ENCODE measurements at regions not wholly inside any gene's neighbourhood (a gene's known extent, or its start where the extent isn't known, plus 50 kb on each side); places are given as distances from the start of the nearest gene placed in this dataset.
"Not testable (repeated sequence)": the region's sequence is repeated elsewhere in the genome, so short reads cannot be mapped to it uniquely, and the experiment has no call there.

DNA sequence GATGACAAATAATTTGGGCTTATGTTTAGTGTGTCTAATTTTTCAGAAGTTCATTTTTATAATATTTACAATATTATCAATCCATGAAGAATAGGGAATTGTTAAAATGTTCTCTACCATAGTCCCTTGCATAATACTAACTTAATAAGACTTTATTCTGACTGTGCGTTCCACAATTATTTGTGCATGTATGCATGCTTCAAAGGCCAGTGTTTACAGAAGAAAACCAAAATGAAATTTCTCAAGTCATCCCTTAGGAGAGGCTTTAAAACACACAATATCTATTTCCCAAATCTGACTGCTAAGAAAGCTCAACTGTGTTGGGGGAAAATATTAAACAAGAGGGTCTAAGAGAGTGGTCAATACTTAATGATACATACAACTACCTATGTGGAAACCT, 226.3 kb upstream of the ANKRD50 start:
- no peak for DNase-seq

DNA sequence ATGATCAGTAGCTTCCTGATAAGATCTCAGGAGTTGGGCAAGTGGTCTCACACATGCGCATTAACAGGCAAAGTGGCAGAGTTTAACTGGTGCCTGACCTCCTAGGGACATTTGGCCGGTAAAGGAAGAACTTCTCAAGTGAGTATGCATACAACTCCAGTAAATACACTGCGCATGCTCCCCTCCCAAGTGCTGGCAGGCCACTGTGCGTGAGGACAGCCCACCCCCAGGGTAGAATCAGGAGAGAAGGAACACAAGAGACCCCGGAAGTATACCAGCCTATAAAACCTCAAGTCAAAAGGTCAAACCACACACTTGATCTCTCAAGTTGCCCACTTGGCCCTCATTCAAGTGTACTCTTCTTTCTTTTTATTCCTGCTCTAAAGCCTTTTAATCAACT, 225.5 kb upstream of the ANKRD50 start:
- DNase-seq: no peak

DNA sequence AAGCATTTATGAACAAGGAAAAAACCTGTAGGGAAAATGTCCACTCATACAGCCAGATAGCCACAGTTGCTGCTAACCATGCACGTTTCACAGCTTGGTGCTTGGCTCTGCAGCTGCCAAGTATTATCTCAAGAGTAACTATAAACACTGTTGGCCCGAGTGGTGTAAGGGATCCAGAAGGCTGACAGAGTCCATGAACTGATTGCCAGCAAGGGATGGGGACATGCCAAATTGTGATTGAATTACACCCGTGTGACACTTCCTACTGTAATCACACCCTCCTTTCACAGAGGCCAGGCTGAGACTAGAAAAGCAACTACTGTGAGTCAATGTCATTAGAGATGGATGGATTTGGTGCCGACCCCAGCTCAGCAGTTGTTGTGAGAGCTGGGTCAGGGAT, 223.9 kb upstream of the ANKRD50 start:
- DNase-seq: no peak

DNA sequence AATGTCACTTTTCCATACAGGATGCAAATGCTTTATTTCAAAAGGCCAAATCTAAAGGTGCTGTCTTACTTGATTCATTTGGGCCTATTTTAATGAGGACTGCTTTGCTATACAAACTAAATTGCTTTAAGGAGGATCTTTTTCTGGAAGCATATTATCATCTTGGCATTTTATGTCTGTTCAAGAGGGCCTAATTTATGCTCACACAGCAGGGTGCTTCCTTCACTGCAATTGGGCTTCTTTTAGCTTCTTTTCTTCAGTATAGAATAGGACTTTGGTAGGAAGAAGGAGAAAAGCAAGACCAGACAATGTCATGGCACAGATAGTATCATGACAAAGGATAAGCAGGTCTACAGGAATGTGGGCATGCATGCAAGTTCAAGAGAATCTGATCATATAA, 222.4 kb upstream of the ANKRD50 start:
- DNase-seq: no peak

DNA sequence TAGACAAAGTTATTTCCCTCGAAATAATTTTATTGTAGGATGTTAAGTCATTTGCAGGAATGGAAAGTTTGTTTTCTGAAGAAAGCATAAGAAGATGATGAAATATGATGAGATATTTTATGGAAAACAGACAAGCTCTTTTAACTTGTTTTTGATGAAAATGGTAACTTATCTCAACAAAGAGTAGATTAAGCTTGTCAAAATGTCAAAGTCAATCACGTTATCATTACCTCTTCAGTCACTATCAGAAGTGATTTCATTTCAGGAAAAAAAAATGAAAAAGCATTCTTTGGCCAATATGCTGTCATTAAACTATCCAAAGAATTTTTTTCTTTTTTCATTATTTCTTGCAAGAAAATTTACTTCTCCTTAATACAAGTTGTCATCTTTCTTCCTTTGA, 221.0 kb upstream of the ANKRD50 start:
- no peak for DNase-seq

DNA sequence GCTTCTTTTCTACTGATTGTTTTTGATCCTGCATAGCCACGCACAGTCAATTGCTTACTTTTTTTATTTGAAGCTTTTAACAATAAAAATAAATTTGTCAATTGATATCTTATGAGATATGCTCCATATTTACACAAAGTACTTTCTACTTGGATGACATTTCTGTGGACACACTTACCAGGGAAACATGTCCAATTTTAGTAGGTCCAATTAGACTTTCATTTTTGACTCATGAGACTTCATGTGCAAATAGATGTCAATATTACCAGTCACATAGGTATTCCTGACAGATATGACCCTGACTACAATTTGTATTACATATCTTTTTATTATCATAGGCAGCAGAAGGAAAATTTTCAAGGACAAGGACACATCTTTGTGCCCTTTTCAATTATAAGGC, 219.9 kb upstream of the ANKRD50 start:
- no peak for DNase-seq

DNA sequence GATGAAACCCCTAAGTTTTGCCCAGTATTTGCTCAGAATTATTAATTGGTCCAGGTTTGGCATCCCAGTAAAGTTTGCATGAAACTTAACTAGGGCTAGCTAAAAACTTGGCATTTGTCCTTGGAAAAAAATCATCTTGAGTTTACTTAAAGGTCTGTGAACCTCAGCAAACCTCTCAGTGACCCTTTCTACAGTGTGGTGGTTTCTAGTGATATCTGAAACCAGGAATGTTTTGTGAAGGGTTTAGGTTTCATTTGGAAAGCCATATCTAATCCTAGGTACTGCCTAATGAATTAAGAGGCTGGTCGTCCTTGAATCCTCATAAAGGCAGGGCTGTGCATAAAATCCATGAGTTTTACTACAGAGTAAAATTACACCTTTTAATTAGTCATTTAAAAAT, 218.5 kb upstream of the ANKRD50 start:
- no peak for DNase-seq

DNA sequence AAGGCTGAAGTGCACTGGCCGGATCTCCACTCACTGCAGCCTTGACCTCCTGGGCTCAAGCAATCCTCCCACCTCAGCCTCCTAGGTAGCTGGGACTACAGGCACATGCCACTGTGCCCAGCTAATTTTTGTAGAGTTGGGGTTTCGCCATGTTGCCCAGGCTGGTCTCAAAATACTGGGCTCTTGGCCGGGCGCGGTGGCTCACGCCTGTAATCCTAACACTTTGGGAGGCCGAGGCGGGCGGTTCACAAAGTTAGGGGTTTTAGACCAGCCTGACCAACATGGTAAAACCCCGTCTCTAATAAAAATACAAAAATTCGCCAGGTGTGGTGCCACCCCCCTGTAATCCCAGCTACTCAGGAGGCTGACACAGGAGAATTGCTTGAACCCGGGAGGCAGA, 210.2 kb upstream of the ANKRD50 start:
- DNase-seq: not testable (repeated sequence)

DNA sequence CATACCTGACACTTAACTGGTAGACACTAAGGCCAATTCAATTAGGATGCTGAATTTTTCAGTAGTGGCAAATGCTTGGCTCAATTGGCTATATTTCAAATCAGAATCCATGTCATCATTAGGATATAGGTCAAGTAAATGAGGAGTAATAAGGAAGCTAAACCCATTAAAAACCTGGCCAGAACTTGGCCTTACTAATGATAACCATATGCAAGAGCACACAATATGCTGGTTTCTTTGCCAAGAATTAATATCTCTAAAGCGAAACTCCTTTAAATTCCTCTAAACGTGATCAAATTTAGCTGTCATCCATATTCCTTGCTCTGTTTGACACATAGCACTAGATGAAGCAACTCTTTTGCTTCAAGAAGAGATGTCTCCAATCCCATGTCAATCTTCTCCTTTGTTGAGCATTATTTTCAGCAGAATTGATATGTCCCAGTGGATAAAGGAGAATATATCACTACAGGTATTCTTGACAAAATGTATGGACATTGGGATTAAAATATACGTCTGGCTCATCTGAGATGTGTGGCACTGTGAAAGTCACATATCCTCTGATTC, 206.1 kb upstream of the ANKRD50 start:
- no peak for DNase-seq

DNA sequence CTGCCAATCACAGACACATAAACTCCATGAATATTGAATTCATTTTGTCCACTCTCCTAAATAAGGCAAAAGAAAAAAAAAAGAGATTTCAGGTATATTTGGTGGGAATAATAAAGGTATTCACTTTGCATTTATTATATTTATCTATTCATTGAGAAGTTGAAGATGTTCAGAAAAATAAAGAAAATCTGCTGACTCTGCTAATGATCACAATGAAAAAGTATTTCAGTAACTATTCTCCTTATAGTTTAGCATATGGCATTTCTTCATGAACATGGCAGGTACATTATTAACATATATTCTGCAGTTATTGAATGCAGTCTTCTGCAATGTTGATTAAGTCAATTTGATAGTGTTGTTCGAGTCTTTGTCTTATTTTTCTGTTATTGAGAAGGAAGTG, 202.5 kb upstream of the ANKRD50 start:
- DNase-seq: no peak

DNA sequence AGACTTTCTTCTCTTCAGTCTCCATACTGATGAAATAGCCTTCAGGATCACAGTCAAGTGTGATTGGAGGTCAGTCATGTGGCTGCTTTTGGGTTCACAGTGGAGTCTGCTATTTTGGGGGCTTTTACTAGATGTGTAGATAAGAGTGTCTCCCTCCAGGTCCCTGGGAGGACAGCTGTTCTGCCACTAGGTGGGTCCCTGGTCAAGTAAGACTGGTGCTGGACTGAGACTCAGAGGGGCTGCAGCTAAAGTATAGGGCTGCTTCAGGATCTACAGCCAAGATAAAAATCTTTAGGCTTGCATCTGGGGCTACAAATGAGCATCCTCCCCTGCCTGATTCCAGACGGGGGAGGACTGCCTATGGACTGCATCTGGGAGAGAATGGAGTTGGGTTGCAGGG, 200.7 kb upstream of the ANKRD50 start:
- DNase-seq: no peak

DNA sequence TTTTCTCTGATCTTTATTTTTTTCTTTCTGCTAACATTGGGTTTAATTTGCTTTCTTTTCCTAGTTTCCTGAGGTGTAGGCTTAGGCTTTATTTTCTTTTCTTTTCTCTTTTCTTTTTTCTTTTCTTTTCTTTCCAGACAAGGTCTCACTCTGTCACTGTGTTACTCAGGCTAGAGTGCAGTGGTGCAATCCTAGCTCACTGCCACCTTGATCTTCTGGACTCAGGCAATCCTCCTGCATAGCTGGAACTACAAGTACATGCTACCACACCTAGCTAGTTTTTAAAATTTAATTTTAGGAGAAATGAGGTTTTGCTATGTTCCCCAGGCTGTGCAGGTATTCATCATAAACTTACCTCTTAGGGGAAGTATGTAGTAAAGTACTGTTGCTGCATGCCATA, 197.8 kb upstream of the ANKRD50 start:
- no peak for DNase-seq

DNA sequence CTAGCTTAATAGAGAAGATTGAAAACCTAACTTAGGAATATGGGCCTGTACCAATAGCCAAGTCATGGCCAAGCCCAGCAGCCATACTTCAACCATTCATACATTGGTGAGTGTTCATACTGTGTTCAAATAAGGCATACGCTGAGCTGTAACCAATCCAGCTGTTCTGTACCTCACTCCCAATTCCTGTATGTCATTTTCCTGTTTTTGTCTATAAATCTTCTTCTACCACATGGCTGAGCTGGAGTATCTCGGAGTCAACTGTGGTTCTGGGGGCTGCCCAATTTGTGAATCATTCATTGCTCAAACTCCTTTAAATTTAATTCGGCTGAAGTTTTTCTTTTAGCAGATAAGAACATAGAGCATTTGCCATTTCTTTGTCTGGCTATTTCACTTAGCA, 195.3 kb upstream of the ANKRD50 start:
- no peak for DNase-seq

DNA sequence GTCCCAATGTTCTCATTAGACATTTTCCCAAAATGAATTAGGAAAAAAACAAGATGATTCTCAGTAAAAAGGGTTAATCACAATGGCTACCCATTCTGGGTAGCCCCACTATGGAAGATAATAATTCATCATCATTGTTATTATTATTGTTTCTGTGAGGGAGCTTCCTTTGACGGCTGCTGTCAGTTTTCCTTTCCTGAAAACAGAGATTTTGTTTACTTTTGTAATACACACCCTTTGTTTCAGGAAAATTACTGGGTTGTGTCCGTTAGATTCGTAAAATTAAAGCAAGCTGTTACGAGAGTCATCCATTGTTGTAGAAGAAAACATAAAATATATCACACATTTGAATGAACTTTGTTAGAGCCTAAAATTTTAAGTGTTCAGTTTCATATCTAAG, 192.9 kb upstream of the ANKRD50 start:
- DNase-seq: no peak

DNA sequence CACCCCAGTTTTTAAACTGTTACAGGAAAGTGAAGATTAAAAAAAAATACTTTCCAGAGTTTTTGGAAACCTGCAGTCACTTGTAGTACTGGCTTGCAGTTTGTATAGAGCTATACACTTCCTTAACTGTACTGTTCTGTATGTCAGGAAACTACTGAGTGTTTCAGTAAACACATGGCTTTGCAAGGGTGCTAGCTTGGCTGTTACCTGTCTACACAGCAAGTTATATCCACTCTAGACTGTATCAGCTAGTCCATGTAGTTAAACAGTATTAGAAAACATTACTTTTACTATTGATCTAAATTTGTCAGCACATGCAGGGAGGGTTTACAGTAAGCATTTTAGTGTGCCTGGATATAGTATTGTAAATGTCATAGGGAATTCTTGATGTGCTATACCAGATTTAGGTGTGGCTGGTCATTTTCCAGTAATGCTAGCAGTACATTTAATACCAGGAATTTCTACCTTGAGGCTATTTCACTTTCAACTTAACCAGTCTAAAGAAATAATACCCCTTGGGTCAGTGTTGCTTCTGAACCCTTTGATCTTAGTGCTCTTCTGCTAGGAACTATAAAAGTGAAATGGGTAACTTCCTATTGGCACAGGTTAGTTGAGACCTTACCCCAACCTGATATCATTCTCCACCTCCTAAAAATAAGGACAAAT, 192.3 kb upstream of the ANKRD50 start:
- no peak for DNase-seq

DNA sequence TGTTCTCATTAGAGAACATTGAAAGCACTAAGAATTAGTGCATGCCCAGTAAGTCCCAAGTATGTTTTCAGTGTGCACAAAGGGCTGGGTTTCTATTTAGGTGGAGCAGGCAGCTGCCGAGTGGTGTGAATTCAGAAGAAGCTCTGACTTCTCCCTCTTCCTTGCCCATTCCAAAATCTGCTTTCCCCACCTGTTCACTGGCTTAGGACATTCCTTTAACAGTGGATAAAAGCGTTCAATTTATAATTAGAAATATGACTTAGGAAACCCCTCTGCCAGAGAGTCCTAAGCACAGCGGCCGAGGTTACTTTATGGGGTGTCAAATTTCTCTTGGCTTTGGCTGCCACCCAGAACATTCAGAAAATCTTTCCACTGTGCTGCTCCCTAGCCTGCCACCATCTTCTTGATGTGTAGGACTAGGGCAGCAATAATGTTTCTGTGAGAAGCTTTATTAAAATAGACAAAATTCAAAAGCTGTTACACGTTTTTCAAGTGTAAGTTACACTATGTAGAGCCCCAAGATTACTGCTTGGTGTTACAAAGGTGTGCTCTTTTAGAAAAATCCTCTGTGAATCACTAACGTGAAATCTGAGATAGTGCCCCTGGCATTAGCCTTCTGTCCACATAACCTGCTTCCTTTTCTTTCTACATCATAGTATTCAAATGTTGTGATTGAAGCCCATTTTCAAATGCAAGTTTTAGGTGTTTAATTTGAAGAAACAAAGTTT, 191.6 kb upstream of the ANKRD50 start:
- no peak for DNase-seq

DNA sequence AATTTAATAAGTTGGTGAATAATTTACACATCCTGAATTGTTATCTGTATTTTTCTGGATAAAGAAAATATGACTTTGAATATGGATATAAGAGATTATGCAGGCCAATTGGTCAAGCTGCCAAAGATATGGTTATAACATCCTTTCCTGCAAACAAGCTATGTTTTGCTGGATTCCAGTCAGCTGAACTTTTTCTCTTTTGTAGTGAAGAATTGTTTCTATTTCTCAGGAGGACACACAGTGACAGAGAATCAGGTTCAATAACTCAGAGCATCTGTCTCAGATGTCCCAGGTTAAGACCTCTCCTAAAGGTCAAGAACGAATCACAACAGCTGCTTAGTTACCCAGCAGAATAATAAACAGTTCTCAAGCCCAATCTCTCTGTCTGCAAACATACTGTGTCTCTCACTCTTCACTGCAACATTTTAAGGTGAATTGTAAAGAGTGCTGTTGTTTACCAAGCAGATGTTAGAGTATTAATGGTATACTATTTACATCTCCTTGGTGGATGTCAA, 189.5 kb upstream of the ANKRD50 start:
- no peak for DNase-seq

DNA sequence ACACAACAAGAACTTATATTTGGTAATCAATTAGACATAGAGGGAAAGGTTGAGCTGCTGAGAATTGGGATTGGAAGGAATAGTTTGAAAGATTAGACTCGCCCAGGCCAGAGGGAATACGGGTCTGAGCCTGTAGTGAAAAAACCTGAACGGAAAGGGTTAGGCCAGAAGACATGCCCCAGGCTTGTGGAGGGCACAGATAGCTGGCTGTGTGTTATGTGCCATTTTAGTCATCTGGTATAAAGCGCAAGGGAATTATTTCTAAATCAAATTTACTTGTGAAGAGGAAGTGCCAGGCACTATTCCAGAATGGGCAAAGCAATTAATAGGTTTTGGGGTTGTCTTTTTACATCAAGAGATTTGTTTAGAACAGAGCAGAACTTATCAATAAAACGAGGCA, 187.5 kb upstream of the ANKRD50 start:
- DNase-seq: no peak

DNA sequence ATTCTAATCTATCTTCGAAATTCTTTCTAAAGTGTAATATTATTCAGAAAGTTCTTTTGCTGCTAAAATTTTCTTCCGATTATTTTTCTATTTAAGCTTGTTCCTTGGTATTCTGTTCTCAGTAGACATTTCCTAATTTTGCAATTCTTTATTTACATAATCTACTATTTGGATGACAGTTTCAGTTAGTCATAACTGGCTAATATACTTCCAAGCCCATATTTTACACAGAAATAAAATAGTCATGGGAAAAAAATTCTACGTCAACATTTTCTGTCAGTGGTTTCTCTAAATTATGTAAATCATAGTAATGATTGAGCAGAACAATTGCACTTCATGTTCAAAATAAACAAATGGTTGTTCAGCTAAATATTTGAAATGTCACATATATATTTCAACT, 178.0 kb upstream of the ANKRD50 start:
- DNase-seq: no peak

DNA sequence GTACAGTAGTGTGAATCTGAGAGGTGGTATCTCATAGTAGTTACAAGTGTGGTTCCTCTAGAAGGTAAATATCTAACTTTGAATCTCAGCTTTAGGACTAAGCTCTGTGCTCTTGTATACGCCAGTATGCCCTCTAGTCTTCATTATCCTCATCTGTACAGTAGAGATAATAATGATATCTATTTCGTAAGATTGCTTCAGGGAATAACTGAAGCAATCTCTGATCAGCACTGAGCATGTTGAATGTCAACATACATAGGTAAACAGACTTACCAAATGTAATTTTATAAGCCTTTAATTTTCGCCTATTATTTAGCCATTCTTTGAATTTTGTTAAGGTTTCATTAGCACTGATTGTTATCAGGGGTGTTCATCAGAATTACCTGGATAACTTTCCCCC, 175.2 kb upstream of the ANKRD50 start:
- no peak for DNase-seq

DNA sequence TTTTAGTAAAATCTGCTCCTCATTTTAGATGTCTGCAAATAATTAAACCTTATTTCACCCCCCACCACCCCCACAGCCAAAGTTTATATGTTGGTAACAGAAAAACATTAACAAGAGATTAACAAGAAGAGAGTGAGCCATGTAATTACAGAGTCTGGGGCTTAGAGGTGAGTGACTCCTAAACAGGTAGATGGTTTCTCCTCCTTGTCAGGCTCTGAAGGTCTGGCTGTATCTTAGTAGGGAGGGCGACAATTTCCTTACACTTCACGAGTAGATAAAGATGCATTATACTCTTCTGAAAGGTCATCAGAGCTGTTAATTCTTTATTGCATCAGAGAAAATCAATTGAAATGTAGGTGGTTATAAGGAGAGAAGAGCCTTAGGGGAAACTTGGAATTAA, 171.8 kb upstream of the ANKRD50 start:
- no peak for DNase-seq

DNA sequence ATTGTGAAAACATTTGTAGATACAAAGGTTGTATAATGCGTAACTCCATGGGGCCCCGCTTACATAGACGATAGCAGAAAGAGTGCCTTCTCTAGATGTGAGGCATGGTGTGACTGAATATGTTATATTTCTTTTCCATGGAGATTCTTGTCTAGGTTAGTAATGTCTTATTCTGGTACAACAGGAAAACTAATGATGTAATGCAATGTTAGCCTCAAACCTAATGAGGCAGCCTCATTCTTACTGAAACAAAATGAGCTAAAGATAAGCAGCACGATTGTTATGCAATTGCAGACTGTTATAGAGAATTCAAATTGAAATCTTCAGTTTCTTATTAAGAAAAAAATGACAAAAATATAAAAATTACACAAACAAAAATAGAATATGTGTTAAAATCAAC, 171.1 kb upstream of the ANKRD50 start:
- no peak for DNase-seq

DNA sequence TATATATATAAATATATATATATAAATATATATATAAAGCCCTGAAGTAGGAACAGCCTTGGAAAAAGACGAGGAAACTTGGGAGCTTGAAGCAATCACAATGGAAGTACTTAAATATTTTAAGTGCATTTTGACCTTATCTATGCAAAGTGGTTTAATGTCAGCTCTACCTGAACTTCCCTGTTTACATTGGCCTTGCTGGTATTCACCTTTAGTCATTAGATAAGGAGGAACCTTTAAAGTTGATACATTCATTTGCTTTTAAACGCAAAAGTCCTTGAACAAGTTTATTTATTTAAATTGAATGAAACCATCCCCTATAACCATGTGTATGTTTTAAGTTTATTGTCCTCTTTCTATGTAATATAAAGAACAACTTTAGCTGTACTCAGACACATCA, 166.7 kb upstream of the ANKRD50 start:
- no peak for DNase-seq

DNA sequence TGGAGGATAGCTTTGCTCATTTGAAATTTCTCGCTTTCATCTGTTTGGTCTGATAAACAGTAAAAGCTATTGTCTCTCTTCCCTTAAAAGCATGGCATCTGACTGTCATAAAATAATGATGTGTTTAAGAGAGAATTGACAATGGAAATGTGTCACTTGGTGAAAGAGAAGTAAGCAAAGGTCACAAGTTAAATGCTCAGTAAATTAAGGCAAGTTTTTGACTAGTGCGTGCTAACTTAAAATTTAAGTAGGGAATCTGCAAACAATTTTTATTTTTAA, 161.6 kb upstream of the ANKRD50 start:
- DNase-seq: no peak
